Upper lobe of right lung (tissue), 1 donor: ENCODE measurements at regions not wholly inside any gene's neighbourhood (a gene's known extent, or its start where the extent isn't known, plus 50 kb on each side); places are given as distances from the start of the nearest gene placed in this dataset.
"Not testable (repeated sequence)": the region's sequence is repeated elsewhere in the genome, so short reads cannot be mapped to it uniquely, and the experiment has no call there.

Source experiments
- ATAC-seq: fragments of 200-7000 bp; cut with Tn5 transposase; one replicate; pipeline ENCODE4 v1.9.1; 2020; ENCODE audit warnings: mild to moderate bottlenecking, moderate library complexity
- DNase-seq: peaks from one replicate; pipeline ENCODE4 v3.0.0-alpha.2; 2020
- H3K27ac ChIP-seq: fragments of 200-600 bp; one replicate; pipeline ENCODE4 v1.8.0; 2022
- H3K27me3 ChIP-seq: fragments of 200-600 bp; one replicate; pipeline ENCODE4 v1.8.0; 2022; ENCODE audit warnings: mild to moderate bottlenecking
- H3K36me3 ChIP-seq: fragments of 200-600 bp; one replicate; pipeline ENCODE4 v1.8.0; 2022
- H3K4me1 ChIP-seq: fragments of 200-600 bp; one replicate; pipeline ENCODE4 v1.8.0; 2022
- H3K4me3 ChIP-seq: fragments of 200-600 bp; one replicate; pipeline ENCODE4 v1.8.0; 2022; ENCODE audit warnings: mild to moderate bottlenecking
- H3K9me3 ChIP-seq: fragments of 200-600 bp; one replicate; pipeline ENCODE4 v1.8.0; 2022
- CTCF ChIP-seq: fragments of 200-600 bp; IDR thresholded peaks from one replicate; pipeline ENCODE4 v1.8.0; 2022; ENCODE audit warnings: antibody characterized with exemption
- intact Hi-C: fragments of 100-400 bp; cut with DNase I; formaldehyde crosslinking; loops from one replicate; pipeline ENCODE4 v1.11.0; 2022
- donor health status: DM: no; HTN: yes; CAD: no; lungs with severe emphysema.

- no peak for ATAC-seq
- no peaks in the 10 kb centered on the region for H3K9me3 ChIP-seq
- intact Hi-C loops: no loop called here
Measured at GRCh38 chr12:74656251-74656650, 118.6 kb downstream of the ATXN7L3B start.

GRCh38 chr12:74660442-74660841 is 122.8 kb downstream of the ATXN7L3B start:
- DNase-seq (no peak), ATAC-seq (no peak)
- H3K9me3 ChIP-seq: no peaks in the 10 kb centered on the region
- intact Hi-C loops: no loop called here
- no peak for TF ChIP-seq CTCF
- H3K4me3 ChIP-seq: no peak overlapping the region
- no peaks in the 10 kb centered on the region for H3K27me3 ChIP-seq
- H3K36me3 ChIP-seq: no peaks in the 10 kb centered on the region
- no peaks in the 10 kb centered on the region for H3K4me1 ChIP-seq
- no peak overlapping the region for H3K27ac ChIP-seq

More at GRCh38 chr12:74656251-74656650, 118.6 kb downstream of the ATXN7L3B start:
- no peak for TF ChIP-seq CTCF
- no peak overlapping the region for H3K4me3 ChIP-seq
- H3K36me3 ChIP-seq: no peaks in the 10 kb centered on the region
- no peak for DNase-seq
- no peak overlapping the region for H3K27ac ChIP-seq
- no peaks in the 10 kb centered on the region for H3K4me1 ChIP-seq
- no peaks in the 10 kb centered on the region for H3K27me3 ChIP-seq

- TF ChIP-seq CTCF: no peak
- Histone ChIP-seq H3K27me3 (no peaks in the 10 kb centered on the region), H3K4me1 (no peaks in the 10 kb centered on the region), H3K9me3 (no peaks in the 10 kb centered on the region), H3K36me3 (no peaks in the 10 kb centered on the region), H3K4me3 (no peak overlapping the region), H3K27ac (no peak overlapping the region)
- intact Hi-C loops: no loop called here
- ATAC-seq: no peak
- no peak for DNase-seq
Measured at GRCh38 chr12:74663958-74664357, 126.3 kb downstream of the ATXN7L3B start.

GRCh38 chr12:74665690-74666089 is 128.1 kb downstream of the ATXN7L3B start:
- intact Hi-C loops: no loop called here
- Histone ChIP-seq H3K36me3 (no peaks in the 10 kb centered on the region), H3K27me3 (no peaks in the 10 kb centered on the region), H3K4me3 (no peak overlapping the region), H3K9me3 (no peaks in the 10 kb centered on the region), H3K27ac (no peak overlapping the region), H3K4me1 (no peaks in the 10 kb centered on the region)
- ATAC-seq (no peak), DNase-seq (no peak)
- TF ChIP-seq CTCF: no peak

- no peak for ATAC-seq
- TF ChIP-seq CTCF: no peak
- Histone ChIP-seq H3K4me3 (no peak overlapping the region), H3K9me3 (no peaks in the 10 kb centered on the region), H3K27ac (no peak overlapping the region), H3K36me3 (no peaks in the 10 kb centered on the region), H3K4me1 (no peaks in the 10 kb centered on the region), H3K27me3 (no peaks in the 10 kb centered on the region)
- no peak for DNase-seq
- intact Hi-C loops: no loop called here
Measured at GRCh38 chr12:74671421-74671820, 133.8 kb downstream of the ATXN7L3B start.

- H3K4me3 ChIP-seq, H3K9me3 ChIP-seq, ATAC-seq, intact Hi-C loops, H3K27ac ChIP-seq, H3K27me3 ChIP-seq, DNase-seq, H3K36me3 ChIP-seq, H3K4me1 ChIP-seq: not testable (repeated sequence)
Measured at GRCh38 chr12:74676955-74677354, 139.3 kb downstream of the ATXN7L3B start.
